IMR-90 (cell line): ENCODE measurements at regions not wholly inside any gene's neighbourhood (a gene's known extent, or its start where the extent isn't known, plus 50 kb on each side); places are given as distances from the start of the nearest gene placed in this dataset.

ENCODE experiments used
- ATAC-seq: fragments of 200-7000 bp; cut with Tn5 transposase; 2 replicates; pipeline ENCODE4 v1.9.1; 2020; ENCODE audit warnings: low read depth, mild to moderate bottlenecking, moderate library complexity
- BruUV-seq: library from RNA; stranded (reverse); fragments of 400-500 nt; replicated peaks from 2 replicates; lab custom pipeline; 2021; lab: Mats Ljungman, UMichigan
- CTCF ChIA-PET: fragments of 300-600 bp; formaldehyde crosslinking; extraction: SDS; loops from one replicate; lab custom pipeline; 2021; ENCODE audit warnings: antibody characterized with exemption; lab: Yijun Ruan, JAX
- POLR2A ChIA-PET: fragments of 300-600 bp; sonication (Branson Sonifier 250); formaldehyde crosslinking; loops from one replicate; lab custom pipeline; 2022; ENCODE audit warnings: antibody characterized with exemption; ENCODE audit not compliant: unreplicated experiment; lab: Charles Lee
- DNase-seq: peaks from one replicate; pipeline ENCODE4 v3.0.0; 2013
- H2AFZ ChIP-seq: replicated peaks from 2 replicates; pipeline ENCODE3; 2013; ENCODE audit warnings: low read length, mild to moderate bottlenecking; ENCODE audit not compliant: poor library complexity
- H2AK5ac ChIP-seq: 2 replicates; pipeline ENCODE4 v1.6.1; 2013; ENCODE audit warnings: low read depth, low read length, inconsistent platforms
- H2AK9ac ChIP-seq: replicated peaks from 2 replicates; pipeline ENCODE3; 2013; ENCODE audit warnings: mild to moderate bottlenecking, low read depth, low read length, moderate library complexity; ENCODE audit not compliant: poor library complexity
- H2BK120ac ChIP-seq: 2 replicates; pipeline ENCODE4 v1.6.1; 2013; ENCODE audit warnings: low read depth, low read length, inconsistent platforms
- H2BK15ac ChIP-seq: 3 replicates; pipeline ENCODE4 v1.6.1; 2013; ENCODE audit warnings: low read depth, low read length, inconsistent platforms
- H2BK20ac ChIP-seq: 2 replicates; pipeline ENCODE4 v1.6.1; 2013; ENCODE audit warnings: low read depth, mild to moderate bottlenecking, inconsistent platforms, low read length, moderate library complexity
- H2BK5ac ChIP-seq: 2 replicates; pipeline ENCODE4 v1.6.1; 2013; ENCODE audit warnings: mild to moderate bottlenecking, low read depth, low read length, inconsistent platforms; ENCODE audit not compliant: poor library complexity, severe bottlenecking
- H3K14ac ChIP-seq: replicated peaks from 2 replicates; pipeline ENCODE4 v1.6.1; 2013; ENCODE audit warnings: low read depth, low read length, inconsistent platforms
- H3K18ac ChIP-seq: 2 replicates; pipeline ENCODE4 v1.6.1; 2013; ENCODE audit warnings: low read depth, low read length, control low read depth
- H3K23ac ChIP-seq: 2 replicates; pipeline ENCODE4 v1.6.1; 2013; ENCODE audit warnings: low read depth, low read length, inconsistent platforms
- H3K27ac ChIP-seq: 2 replicates; pipeline ENCODE4 v1.5.1; 2013; ENCODE audit warnings: mild to moderate bottlenecking, control low read depth, low read length; ENCODE audit not compliant: insufficient read depth
- H3K27me3 ChIP-seq: 2 replicates; pipeline ENCODE4 v1.6.1; 2013; ENCODE audit warnings: low read length; ENCODE audit not compliant: control insufficient read depth, insufficient read depth
- H3K36me3 ChIP-seq: 2 replicates; pipeline ENCODE4 v1.6.1; 2013; ENCODE audit warnings: low read length, mixed read lengths; ENCODE audit not compliant: control insufficient read depth, insufficient read depth
- H3K4ac ChIP-seq: 2 replicates; pipeline ENCODE4 v1.6.1; 2013; ENCODE audit warnings: low read depth, low read length, inconsistent platforms
- H3K4me1 ChIP-seq: 2 replicates; pipeline ENCODE4 v1.6.1; 2013; ENCODE audit warnings: low read length, mixed read lengths; ENCODE audit not compliant: control insufficient read depth, insufficient read depth
- H3K4me2 ChIP-seq: 2 replicates; pipeline ENCODE4 v1.6.1; 2013; ENCODE audit warnings: low read depth, mild to moderate bottlenecking, control low read depth, low read length, moderate library complexity
- H3K4me3 ChIP-seq: 2 replicates; pipeline ENCODE4 v1.5.1; 2013; ENCODE audit warnings: low read depth, mild to moderate bottlenecking, control low read depth, low read length, moderate library complexity; ENCODE audit not compliant: insufficient read depth
- H3K56ac ChIP-seq: 2 replicates; pipeline ENCODE4 v1.6.1; 2013; ENCODE audit warnings: low read length, inconsistent platforms; ENCODE audit not compliant: insufficient read depth; ENCODE audit errors: extremely low read depth
- H3K79me1 ChIP-seq, 2 experiments: 2 replicates each; pipeline ENCODE4 v1.6.1; 2013; ENCODE audit warnings: low read length in 2 of 2, inconsistent platforms in 1 of 2, low read depth in 1 of 2
- H3K9ac ChIP-seq: 2 replicates; pipeline ENCODE4 v1.6.1; 2013; ENCODE audit warnings: low read depth, low read length, control low read depth
- H3K9me1 ChIP-seq: 2 replicates; pipeline ENCODE4 v1.6.1; 2013; ENCODE audit warnings: low read length, inconsistent platforms; ENCODE audit not compliant: insufficient read depth
- H3K9me3 ChIP-seq: 2 replicates; pipeline ENCODE4 v1.6.1; 2013; ENCODE audit warnings: low read length; ENCODE audit not compliant: control insufficient read depth, insufficient read depth
- H4K20me1 ChIP-seq: 2 replicates; pipeline ENCODE4 v1.6.1; 2013; ENCODE audit warnings: low read length, inconsistent platforms; ENCODE audit not compliant: insufficient read depth
- H4K5ac ChIP-seq: 2 replicates; pipeline ENCODE4 v1.6.1; 2013; ENCODE audit warnings: mild to moderate bottlenecking, low read depth, low read length, control low read depth
- H4K8ac ChIP-seq, 2 experiments: 2 replicates each; pipeline ENCODE4 v1.6.1; 2013; ENCODE audit warnings: low read depth in 2 of 2, low read length in 2 of 2, control low read depth in 1 of 2, inconsistent platforms in 1 of 2
- H4K91ac ChIP-seq: 2 replicates; pipeline ENCODE4 v1.6.1; 2013; ENCODE audit warnings: low read depth, low read length, inconsistent platforms; ENCODE audit not compliant: insufficient read depth
- RFX5 ChIP-seq: IDR thresholded peaks from 2 replicates; pipeline ENCODE4 v1.8.0; 2012; ENCODE audit warnings: low read depth, mild to moderate bottlenecking, low read length, moderate library complexity
- WGBS, 2 experiments: methylation state at CpG; one replicate each; pipeline versions ENCODE4 v1.1.5 to v1.1.7; 2013; ENCODE audit warnings: missing lambda C conversion rate in 2 of 2; ENCODE audit not compliant: insufficient read length in 1 of 2; ENCODE audit errors: extremely low coverage in 2 of 2; 5-methylcytosine and 5-hydroxymethylcytosine counted together
- dilution Hi-C: fragments of 300-500 bp; cut with HindIII; formaldehyde crosslinking; loops from one replicate; pipeline ENCODE4 v1.14.3; 2018; ENCODE audit warnings: low sequenced_read_pairs; ENCODE audit not compliant: unreplicated experiment
- in situ Hi-C: fragments of 300-500 bp; cut with MboI; formaldehyde crosslinking; loops from 3 replicates; pipeline ENCODE4 v1.14.3; 2019; ENCODE audit warnings: low sequenced_read_pairs, inconsistent platforms, mixed read lengths
- intact Hi-C: fragments of 100-400 bp; cut with micrococcal nuclease; formaldehyde crosslinking; loops from 2 replicates; pipeline ENCODE4 v1.10.0; 2022

DNA sequence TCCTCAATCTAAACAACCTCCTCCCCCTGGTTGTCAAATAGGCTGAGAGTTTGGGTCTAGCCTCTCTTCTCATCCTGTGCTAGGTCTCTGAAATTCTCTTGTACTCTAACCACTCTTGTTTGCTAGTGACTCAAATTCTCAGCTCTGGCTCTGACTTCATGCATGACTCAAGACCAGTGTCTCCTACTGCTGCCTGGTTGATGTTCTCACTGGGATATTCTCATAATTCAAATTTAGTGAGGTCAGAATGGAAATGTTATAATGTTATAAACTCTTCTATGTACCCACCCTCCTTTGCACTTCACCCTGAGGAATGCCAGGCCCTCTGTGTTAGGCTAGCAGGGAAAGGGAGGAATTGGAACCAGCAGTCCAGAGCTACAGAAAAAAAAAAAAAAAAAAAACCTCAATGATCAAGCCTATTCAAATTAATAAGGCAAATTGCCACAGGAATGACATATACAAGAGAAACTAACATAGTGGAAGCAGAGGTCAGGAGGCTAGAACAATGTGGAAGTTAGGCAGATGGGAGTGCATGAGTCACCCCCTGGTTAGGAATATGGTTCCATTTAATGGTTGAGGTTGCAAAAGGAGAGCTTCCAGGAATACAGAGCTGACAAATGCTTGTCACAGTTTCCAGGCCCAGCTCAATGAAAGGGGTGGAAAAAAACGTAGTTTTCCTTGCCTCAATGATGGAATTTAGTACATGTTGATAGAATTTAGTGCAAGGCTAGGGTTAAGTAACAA is 459.5 kb downstream of the RMST start:
- CTCF ChIA-PET, result interaction anchor here (0.5 kb wide), 1 partner anchor 315 kb away, joined by 4 read pairs; no protein-coding TSS in a partner anchor

More for the DNA sequence above, 459.5 kb downstream of the RMST start:
- no CpG with 5 or more reads among the region's 1 CpG for WGBS, 2 experiments
- H2BK20ac ChIP-seq, result no peak overlapping the region
- H3K9me1 ChIP-seq, result no peaks in the 10 kb centered on the region
- H3K4me1 ChIP-seq, result no peaks in the 10 kb centered on the region
- no TSS peak for BruUV-seq
- H3K79me1 ChIP-seq, result no peaks in the 10 kb centered on the region
- intact Hi-C loops (no loop called here), dilution Hi-C loops (no loop called here), in situ Hi-C loops (no loop called here)
- H3K14ac ChIP-seq, result no peak overlapping the region
- no peak overlapping the region for H2BK15ac ChIP-seq
- no peak overlapping the region for H2AFZ ChIP-seq
- H4K8ac ChIP-seq, result no peak overlapping the region
- no peak overlapping the region for H4K5ac ChIP-seq
- H2AK5ac ChIP-seq, result no peak overlapping the region
- no peaks in the 10 kb centered on the region for H3K36me3 ChIP-seq
- no peak for TF ChIP-seq RFX5
- no peak overlapping the region for H2BK120ac ChIP-seq
- DNase-seq (no peak), ATAC-seq (no peak)
- no peak overlapping the region for H4K91ac ChIP-seq
- no peak overlapping the region for H3K4ac ChIP-seq
- H4K20me1 ChIP-seq, result no peaks in the 10 kb centered on the region
- peaks cover 4% of the 10 kb centered on the region; the same call in 1 of the 2 replicates for H3K9me3 ChIP-seq
- H3K4me2 ChIP-seq, result no peak overlapping the region
- H3K4me3 ChIP-seq, result no peak overlapping the region
- no peak overlapping the region for H2BK5ac ChIP-seq
- POLR2A ChIA-PET, result no interaction called here
- no peak overlapping the region for H3K18ac ChIP-seq
- no peak overlapping the region for H3K56ac ChIP-seq
- H3K9ac ChIP-seq, result no peak overlapping the region
- no peak overlapping the region for H3K23ac ChIP-seq
- no peak overlapping the region for H2AK9ac ChIP-seq
- no peaks in the 10 kb centered on the region for H3K27me3 ChIP-seq
- H3K27ac ChIP-seq, result no peak overlapping the region
